H1 (cell line): ENCODE measurements at regions not wholly inside any gene's neighbourhood (a gene's known extent, or its start where the extent isn't known, plus 50 kb on each side); places are given as distances from the start of the nearest gene placed in this dataset.

ENCODE experiments used
- CTCF ChIA-PET: fragments of 300-600 bp; sonication (Branson Sonifier 250); formaldehyde crosslinking; loops from one replicate; lab custom pipeline; 2021; ENCODE audit not compliant: partially characterized antibody; lab: Charles Lee
- POLR2A ChIA-PET: fragments of 300-600 bp; sonication (Branson Sonifier 250); formaldehyde crosslinking; loops from one replicate; lab custom pipeline; 2021; ENCODE audit warnings: inconsistent platforms; ENCODE audit not compliant: partially characterized antibody; lab: Charles Lee
- DNase-seq, 2 experiments: peaks; one replicate each; pipeline versions ENCODE4 v3.0.0 to v3.0.0-alpha.2; 2010 to 2022; ENCODE audit warnings: low spot score in 2 of 2, low read depth in 1 of 2, mixed read lengths in 1 of 2
- FAIRE-seq: peaks from 2 replicates; lab custom pipeline; 2011; peaks lifted over from hg19 to GRCh38; lab: Jason Lieb, UNC
- H2AFZ ChIP-seq: 2 replicates; pipeline ENCODE4 v1.8.1; 2012; ENCODE audit warnings: low read length, inconsistent platforms
- H2AK5ac ChIP-seq: 2 replicates; pipeline ENCODE4 v1.6.1; 2013; ENCODE audit warnings: low read depth, low read length
- H2BK120ac ChIP-seq: replicated peaks from 2 replicates; pipeline ENCODE3; 2013; ENCODE audit warnings: low read depth, low read length, inconsistent platforms
- H2BK12ac ChIP-seq: 2 replicates; pipeline ENCODE4 v1.6.1; 2013; ENCODE audit warnings: low read depth, low read length
- H2BK15ac ChIP-seq: 2 replicates; pipeline ENCODE4 v1.6.1; 2013; ENCODE audit warnings: low read length
- H2BK20ac ChIP-seq: 2 replicates; pipeline ENCODE4 v1.6.1; 2013; ENCODE audit warnings: low read length
- H2BK5ac ChIP-seq: 2 replicates; pipeline ENCODE4 v1.6.1; 2013; ENCODE audit warnings: low read depth, low read length
- H3K14ac ChIP-seq: 2 replicates; pipeline ENCODE4 v1.6.1; 2013; ENCODE audit warnings: inconsistent platforms; ENCODE audit not compliant: insufficient read length
- H3K18ac ChIP-seq: 2 replicates; pipeline ENCODE4 v1.6.1; 2013; ENCODE audit warnings: low read length; ENCODE audit errors: extremely low read depth
- H3K23ac ChIP-seq: 2 replicates; pipeline ENCODE4 v1.6.1; 2013; ENCODE audit warnings: inconsistent platforms; ENCODE audit not compliant: insufficient read length
- H3K23me2 ChIP-seq: 2 replicates; pipeline ENCODE4 v1.6.1; 2013; ENCODE audit warnings: low read depth, low read length
- H3K27ac ChIP-seq: 2 replicates; pipeline ENCODE4 v1.6.1; 2011; ENCODE audit warnings: low read depth, low read length, inconsistent platforms
- H3K27me3 ChIP-seq, 4 experiments: replicated peaks in 1 of 4; 1 replicate in 1 of 4; 2 replicates in 3 of 4; pipeline versions ENCODE4 v1.6.1 to v1.8.1; 2011 to 2013; ENCODE audit warnings: low read length in 3 of 4, mild to moderate bottlenecking in 3 of 4, inconsistent platforms in 2 of 4, mixed read lengths in 2 of 4, moderate library complexity in 1 of 4; ENCODE audit not compliant: control insufficient read depth in 3 of 4, insufficient read depth in 3 of 4; ENCODE audit errors: extremely low read depth in 1 of 4
- H3K36me3 ChIP-seq, 4 experiments: 2 replicates each; pipeline versions ENCODE4 v1.6.1 to v1.8.1; 2011 to 2013; ENCODE audit warnings: mild to moderate bottlenecking in 4 of 4, low read length in 3 of 4, moderate library complexity in 2 of 4, control low read depth in 1 of 4, inconsistent platforms in 1 of 4; ENCODE audit not compliant: insufficient read depth in 4 of 4, control insufficient read depth in 2 of 4
- H3K4ac ChIP-seq: replicated peaks from 2 replicates; pipeline ENCODE3; 2013; ENCODE audit warnings: low read length, low read depth, mixed read lengths, inconsistent platforms; ENCODE audit not compliant: insufficient read length
- H3K4me1 ChIP-seq, 4 experiments: replicated peaks in 1 of 4; 1 replicate in 1 of 4; 2 replicates in 3 of 4; pipeline versions ENCODE4 v1.6.1 to v1.8.1; 2011 to 2013; ENCODE audit warnings: low read length in 3 of 4, inconsistent platforms in 2 of 4, mixed read lengths in 1 of 4; ENCODE audit not compliant: insufficient read depth in 4 of 4, control insufficient read depth in 3 of 4
- H3K4me2 ChIP-seq, 2 experiments: 2 replicates each; pipeline versions ENCODE4 v1.6.1 to v1.8.1; 2011 to 2013; ENCODE audit warnings: low read depth in 2 of 2, low read length in 2 of 2, control low read depth in 1 of 2, inconsistent platforms in 1 of 2, mild to moderate bottlenecking in 1 of 2; ENCODE audit not compliant: insufficient read depth in 1 of 2
- H3K4me3 ChIP-seq, 4 experiments: fragments of 200-600, 300-600 bp in 1 of 4; sonication (generic), shearing (Covaris generic), sonication (Bioruptor Twin) in 1 of 4; 2 replicates each; pipeline versions ENCODE4 v1.5.1 to v1.8.1; 2011 to 2016; ENCODE audit warnings: low read length in 4 of 4, low read depth in 3 of 4, control low read depth in 2 of 4, inconsistent platforms in 2 of 4, mild to moderate bottlenecking in 2 of 4, mixed read lengths in 1 of 4, moderate library complexity in 1 of 4; ENCODE audit not compliant: insufficient read depth in 2 of 4; ENCODE audit errors: extremely low read depth in 1 of 4
- H3K56ac ChIP-seq: replicated peaks from 2 replicates; pipeline ENCODE3; 2013; ENCODE audit warnings: low read depth, mild to moderate bottlenecking, mixed read lengths, low read length, inconsistent platforms; ENCODE audit not compliant: insufficient read length
- H3K79me1 ChIP-seq: 2 replicates; pipeline ENCODE4 v1.6.1; 2013; ENCODE audit warnings: low read depth, low read length, control low read depth
- H3K79me2 ChIP-seq, 2 experiments: 2 replicates each; pipeline versions ENCODE4 v1.6.1 to v1.8.1; 2012 to 2013; ENCODE audit warnings: low read length in 2 of 2, mild to moderate bottlenecking in 2 of 2, inconsistent platforms in 1 of 2; ENCODE audit not compliant: insufficient read depth in 2 of 2, control insufficient read depth in 1 of 2
- H3K9ac ChIP-seq, 4 experiments: replicated peaks in 1 of 4; 1 replicate in 1 of 4; 2 replicates in 3 of 4; pipeline versions ENCODE4 v1.6.1 to v1.8.1; 2011 to 2013; ENCODE audit warnings: low read depth in 3 of 4, low read length in 3 of 4, control low read depth in 2 of 4, mild to moderate bottlenecking in 2 of 4, moderate library complexity in 2 of 4, inconsistent platforms in 1 of 4; ENCODE audit errors: extremely low read depth in 1 of 4
- H3K9me3 ChIP-seq, 2 experiments: 2 replicates each; pipeline versions ENCODE4 v1.6.1 to v1.8.1; 2012 to 2013; ENCODE audit warnings: mild to moderate bottlenecking in 2 of 2, moderate library complexity in 2 of 2, control low read depth in 1 of 2, inconsistent platforms in 1 of 2, low read depth in 1 of 2, low read length in 1 of 2, mixed read lengths in 1 of 2; ENCODE audit not compliant: insufficient read depth in 2 of 2
- H4K20me1 ChIP-seq, 2 experiments: replicated peaks in 1 of 2; 2 replicates each; pipeline versions ENCODE3 to v1.8.1; 2011 to 2013; ENCODE audit warnings: inconsistent platforms in 2 of 2, low read length in 2 of 2, mild to moderate bottlenecking in 1 of 2; ENCODE audit not compliant: insufficient read depth in 2 of 2, control insufficient read depth in 1 of 2
- H4K5ac ChIP-seq: 2 replicates; pipeline ENCODE4 v1.6.1; 2013; ENCODE audit warnings: low read length, low read depth, mixed read lengths, inconsistent platforms; ENCODE audit not compliant: insufficient read length
- H4K8ac ChIP-seq: 2 replicates; pipeline ENCODE4 v1.8.0; 2013; ENCODE audit warnings: mild to moderate bottlenecking, moderate library complexity, low read length, inconsistent platforms; ENCODE audit not compliant: insufficient read depth; ENCODE audit errors: extremely low read depth
- H4K91ac ChIP-seq: replicated peaks from 2 replicates; pipeline ENCODE3; 2013; ENCODE audit warnings: low read length, mixed read lengths, inconsistent platforms; ENCODE audit not compliant: insufficient read length
- CBX5 ChIP-seq: fragments of 300-800, 300-1000 bp; sonication (generic); IDR thresholded peaks from 2 replicates; pipeline ENCODE4 v1.7.1; 2016; ENCODE audit warnings: antibody characterized with exemption, low read length, low read depth
- GTF2F1 ChIP-seq: IDR thresholded peaks from 2 replicates; pipeline ENCODE4 v1.6.1; 2012; ENCODE audit warnings: low read depth, low read length, improper control_type of control experiment, borderline replicate concordance
- KDM1A ChIP-seq: fragments of 200-600, 300-600 bp; sonication (generic); IDR thresholded peaks from 2 replicates; pipeline ENCODE4 v1.7.1; 2016; ENCODE audit warnings: mild to moderate bottlenecking, low read length, borderline replicate concordance
- RXRA ChIP-seq: IDR thresholded peaks from 2 replicates; pipeline ENCODE4 v1.6.1; 2011; ENCODE audit warnings: low read depth, mild to moderate bottlenecking, low read length, moderate library complexity; ENCODE audit not compliant: insufficient read depth
- WGBS, 2 experiments: shearing (Covaris generic) in 1 of 2; methylation state at CpG; one replicate each; pipeline versions ENCODE4 v1.1.6 to v1.1.7; 2013 to 2015; ENCODE audit warnings: low lambda C conversion rate in 2 of 2, mixed read lengths in 2 of 2, inconsistent platforms in 1 of 2, low coverage in 1 of 2, missing lambda C conversion rate in 1 of 2; ENCODE audit not compliant: insufficient replicate concordance in 2 of 2, insufficient coverage in 1 of 2, insufficient read length in 1 of 2; ENCODE audit errors: extremely low coverage in 1 of 2, missing lambda C conversion rate in 1 of 2; 5-methylcytosine and 5-hydroxymethylcytosine counted together

DNA sequence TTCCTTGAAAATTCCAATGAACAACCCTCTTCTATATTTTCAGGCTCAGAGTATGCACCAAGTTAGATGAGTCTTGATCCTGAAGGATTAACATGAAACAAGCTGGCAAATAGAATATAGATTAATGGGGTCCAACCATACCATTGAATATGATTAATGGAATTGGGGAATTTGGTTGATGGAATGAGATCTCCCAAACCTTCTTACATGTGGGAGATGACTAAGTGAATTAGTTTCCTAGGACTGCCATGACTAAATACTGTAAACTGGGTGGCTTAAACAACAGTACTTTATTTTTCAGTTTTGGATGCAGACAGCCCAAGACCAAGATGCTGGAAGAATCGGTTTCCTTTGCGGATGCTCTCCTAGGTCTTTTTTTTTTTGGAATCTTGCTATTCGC is 347.0 kb downstream of the QKI start:
- TF ChIP-seq CBX5 (no peak), GTF2F1 (no peak), KDM1A (no peak), RXRA (no peak)
- H2BK15ac ChIP-seq, result no peak overlapping the region
- CTCF ChIA-PET, result interaction anchor here (1.1 kb wide), 1 partner anchor 577 kb away, joined by 3 read pairs; no protein-coding TSS in a partner anchor

More for the DNA sequence above, 347.0 kb downstream of the QKI start:
- Histone ChIP-seq H3K9ac (no peak overlapping the region), H3K79me1 (no peaks in the 10 kb centered on the region), H3K14ac (no peak overlapping the region), H2AK5ac (no peak overlapping the region), H3K79me2 (no peaks in the 10 kb centered on the region), H3K23ac (no peak overlapping the region), H4K5ac (no peak overlapping the region), H4K91ac (no peak overlapping the region), H4K20me1 (no peaks in the 10 kb centered on the region), H3K56ac (no peak overlapping the region), H2BK12ac (no peak overlapping the region), H3K9me3 (no peaks in the 10 kb centered on the region), H2BK5ac (no peak overlapping the region), H3K4me1 (peaks cover 0 to 7% (median 2%) of the 10 kb centered on the region in 4 experiments; a peak in 2 of 7 replicates), H3K27ac (no peak overlapping the region), H3K4me3 (no peak overlapping the region), H3K36me3 (no peaks in the 10 kb centered on the region), H3K18ac (no peak overlapping the region), H3K27me3 (no peaks in the 10 kb centered on the region), H4K8ac (no peak overlapping the region), H2BK120ac (no peak overlapping the region), H3K23me2 (no peaks in the 10 kb centered on the region), H2BK20ac (no peak overlapping the region), H3K4ac (no peak overlapping the region), H2AFZ (no peak overlapping the region), H3K4me2 (no peak overlapping the region)
- POLR2A ChIA-PET, result no interaction called here
- 77% methylated on average over 3 of the region's 3 CpGs; no CpG with 5 or more reads in 1 of the 2 experiments for WGBS, 2 experiments
- no peak for DNase-seq
- FAIRE-seq, result no peak
